ENCODE measurements at regions not wholly inside any gene's neighbourhood (a gene's known extent, or its start where the extent isn't known, plus 50 kb on each side); places are given as distances from the start of the nearest gene placed in this dataset.

- no peaks in the 10 kb centered on the region for H3K36me3 ChIP-seq (ENCODE audit: insufficient read depth, low read length)
- H3K9me3 ChIP-seq (ENCODE audit: low read length), result no peaks in the 10 kb centered on the region
- no peak overlapping the region for H3K27ac ChIP-seq (ENCODE audit: low read depth, low read length)
- H3K27me3 ChIP-seq (ENCODE audit: control insufficient read depth in 1 of 2, insufficient read depth in 2 of 2, low read length in 2 of 2), result no peaks in the 10 kb centered on the region
- H3K4me3 ChIP-seq (ENCODE audit: low read depth in 1 of 2, low read length in 2 of 2), result no peak overlapping the region
- no peak overlapping the region for H3K9ac ChIP-seq (ENCODE audit: low read length)
- H3K4me1 ChIP-seq (ENCODE audit: insufficient read depth, low read length), result no peaks in the 10 kb centered on the region
These were observed 213.0 kb downstream of the TFAP2A start for GRCh38 chr6:10201606-10202510.

- Histone ChIP-seq H3K9ac (ENCODE audit: low read length) (no peak overlapping the region), H3K27ac (ENCODE audit: low read depth, low read length) (no peak overlapping the region), H3K4me1 (ENCODE audit: insufficient read depth, low read length) (peaks cover 6% of the 10 kb centered on the region), H3K9me3 (ENCODE audit: low read length) (no peaks in the 10 kb centered on the region), H3K4me3 (ENCODE audit: low read depth in 1 of 2, low read length in 2 of 2) (no peak overlapping the region), H3K27me3 (ENCODE audit: control insufficient read depth in 1 of 2, insufficient read depth in 2 of 2, low read length in 2 of 2) (no peaks in the 10 kb centered on the region), H3K36me3 (ENCODE audit: insufficient read depth, low read length) (no peaks in the 10 kb centered on the region)
These were observed 218.8 kb downstream of the TFAP2A start for GRCh38 chr6:10196090-10196489.

GRCh38 chr6:10194816-10195672, 219.8 kb downstream of the TFAP2A start:
- H3K27me3 ChIP-seq (ENCODE audit: control insufficient read depth in 1 of 2, insufficient read depth in 2 of 2, low read length in 2 of 2), result no peaks in the 10 kb centered on the region
- no peaks in the 10 kb centered on the region for H3K9me3 ChIP-seq (ENCODE audit: low read length)
- H3K27ac ChIP-seq (ENCODE audit: low read depth, low read length), result no peak overlapping the region
- H3K9ac ChIP-seq (ENCODE audit: low read length), result no peak overlapping the region
- H3K4me1 ChIP-seq (ENCODE audit: insufficient read depth, low read length), result peaks cover 6% of the 10 kb centered on the region
- no peak overlapping the region for H3K4me3 ChIP-seq (ENCODE audit: low read depth in 1 of 2, low read length in 2 of 2)
- no peaks in the 10 kb centered on the region for H3K36me3 ChIP-seq (ENCODE audit: insufficient read depth, low read length)

- no peak overlapping the region for H3K27ac ChIP-seq (ENCODE audit: low read depth, low read length)
- no peaks in the 10 kb centered on the region for H3K36me3 ChIP-seq (ENCODE audit: insufficient read depth, low read length)
- H3K4me1 ChIP-seq (ENCODE audit: insufficient read depth, low read length), result peaks cover 6% of the 10 kb centered on the region
- no peak overlapping the region for H3K4me3 ChIP-seq (ENCODE audit: low read depth in 1 of 2, low read length in 2 of 2)
- no peaks in the 10 kb centered on the region for H3K9me3 ChIP-seq (ENCODE audit: low read length)
- H3K27me3 ChIP-seq (ENCODE audit: control insufficient read depth in 1 of 2, insufficient read depth in 2 of 2, low read length in 2 of 2), result no peaks in the 10 kb centered on the region
- no peak overlapping the region for H3K9ac ChIP-seq (ENCODE audit: low read length)
These were observed 221.6 kb downstream of the TFAP2A start for GRCh38 chr6:10193321-10193720.

- H3K36me3 ChIP-seq (ENCODE audit: insufficient read depth, low read length), result no peaks in the 10 kb centered on the region
These were observed 224.8 kb downstream of the TFAP2A start for GRCh38 chr6:10190042-10190441.

GRCh38 chr6:10184371-10185227, 230.3 kb downstream of the TFAP2A start:
- no peaks in the 10 kb centered on the region for H3K9me3 ChIP-seq (ENCODE audit: low read length)
- no peak overlapping the region for H3K4me3 ChIP-seq (ENCODE audit: low read depth in 1 of 2, low read length in 2 of 2)
- H3K36me3 ChIP-seq (ENCODE audit: insufficient read depth, low read length), result no peaks in the 10 kb centered on the region
- peaks cover 12% of the 10 kb centered on the region for H3K4me1 ChIP-seq (ENCODE audit: insufficient read depth, low read length)
- no peak overlapping the region for H3K9ac ChIP-seq (ENCODE audit: low read length)
- H3K27ac ChIP-seq (ENCODE audit: low read depth, low read length), result no peak overlapping the region
- H3K27me3 ChIP-seq (ENCODE audit: control insufficient read depth in 1 of 2, insufficient read depth in 2 of 2, low read length in 2 of 2), result no peaks in the 10 kb centered on the region

More at GRCh38 chr6:10190042-10190441, 224.8 kb downstream of the TFAP2A start:
- H3K4me1 ChIP-seq (ENCODE audit: insufficient read depth, low read length), result peaks cover 6% of the 10 kb centered on the region
- H3K4me3 ChIP-seq (ENCODE audit: low read depth in 1 of 2, low read length in 2 of 2), result no peak overlapping the region
- H3K9ac ChIP-seq (ENCODE audit: low read length), result no peak overlapping the region
- no peaks in the 10 kb centered on the region for H3K9me3 ChIP-seq (ENCODE audit: low read length)
- H3K27ac ChIP-seq (ENCODE audit: low read depth, low read length), result no peak overlapping the region
- H3K27me3 ChIP-seq (ENCODE audit: control insufficient read depth in 1 of 2, insufficient read depth in 2 of 2, low read length in 2 of 2), result no peaks in the 10 kb centered on the region

DNA sequence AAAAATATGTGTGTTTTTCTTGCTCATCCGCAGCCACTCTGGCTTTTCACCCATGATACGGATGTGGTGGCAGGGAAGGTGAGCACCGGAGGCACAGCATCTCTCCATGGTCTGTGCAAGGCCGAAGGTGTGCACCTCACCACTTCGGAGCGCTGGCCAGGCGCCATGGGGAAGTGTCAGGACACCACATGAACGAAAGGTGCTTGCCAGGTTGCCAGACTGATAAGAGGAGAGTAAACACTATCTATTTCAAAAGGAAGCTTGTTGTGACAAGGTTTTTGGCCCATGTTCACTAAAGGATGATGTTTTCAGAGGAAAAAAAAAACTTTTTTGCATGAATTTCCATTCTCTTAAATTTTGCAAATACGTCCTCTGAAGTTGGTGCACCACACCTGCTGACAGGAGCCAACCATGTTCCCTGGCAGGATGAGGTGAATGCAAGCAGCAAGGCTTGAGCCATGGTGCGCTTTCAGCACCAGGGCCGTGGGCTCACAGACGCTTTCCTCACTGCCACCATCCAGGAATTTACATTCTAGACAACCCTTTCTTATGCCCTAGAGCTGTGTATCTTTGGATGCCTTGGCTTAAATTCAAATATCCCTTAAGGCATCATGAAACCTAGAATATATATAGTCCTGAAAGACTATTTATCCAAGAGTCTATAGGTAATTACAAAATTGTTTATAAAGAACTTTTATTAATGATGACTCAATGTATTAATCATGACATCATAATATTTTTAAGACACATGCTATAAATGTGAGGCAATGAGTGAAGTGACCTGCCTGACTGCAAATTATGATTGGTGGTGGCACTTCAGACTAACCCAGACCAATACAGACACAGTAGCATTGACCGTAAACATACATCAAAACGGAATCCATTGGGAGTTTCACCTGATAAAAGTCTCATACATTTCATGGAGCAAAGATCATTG, 234.5 kb downstream of the TFAP2A start:
- no peaks in the 10 kb centered on the region for H3K27me3 ChIP-seq (ENCODE audit: control insufficient read depth in 1 of 2, insufficient read depth in 2 of 2, low read length in 2 of 2)
- no peak overlapping the region for H3K9ac ChIP-seq (ENCODE audit: low read length)
- H3K4me3 ChIP-seq (ENCODE audit: low read depth in 1 of 2, low read length in 2 of 2), result no peak overlapping the region
- peaks cover 12% of the 10 kb centered on the region for H3K4me1 ChIP-seq (ENCODE audit: insufficient read depth, low read length)
- H3K9me3 ChIP-seq (ENCODE audit: low read length), result no peaks in the 10 kb centered on the region
- no peaks in the 10 kb centered on the region for H3K36me3 ChIP-seq (ENCODE audit: insufficient read depth, low read length)
- H3K27ac ChIP-seq (ENCODE audit: low read depth, low read length), result no peak overlapping the region

DNA sequence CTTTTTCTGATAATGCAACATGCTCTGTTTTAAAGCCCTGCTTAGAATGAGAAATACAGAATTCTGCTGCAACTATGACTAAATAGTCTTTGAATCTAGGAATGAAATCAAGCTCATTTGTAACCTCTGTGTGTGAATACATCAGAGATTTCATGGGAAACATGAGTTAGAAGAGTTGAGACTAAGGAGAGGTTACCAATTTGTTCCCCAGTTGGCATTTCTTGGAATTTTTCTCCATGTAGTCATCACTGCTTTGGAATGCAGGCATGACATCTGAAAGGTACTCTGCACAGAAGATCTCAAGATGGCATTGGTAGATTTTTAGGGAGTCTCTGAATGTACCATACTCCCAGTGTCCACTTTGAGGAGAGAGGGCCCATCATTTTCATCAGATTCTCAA, 237.2 kb downstream of the TFAP2A start:
- Histone ChIP-seq H3K4me3 (ENCODE audit: low read depth in 1 of 2, low read length in 2 of 2) (no peak overlapping the region), H3K4me1 (ENCODE audit: insufficient read depth, low read length) (no peaks in the 10 kb centered on the region), H3K27me3 (ENCODE audit: control insufficient read depth in 1 of 2, insufficient read depth in 2 of 2, low read length in 2 of 2) (no peaks in the 10 kb centered on the region), H3K9ac (ENCODE audit: low read length) (no peak overlapping the region), H3K9me3 (ENCODE audit: low read length) (no peaks in the 10 kb centered on the region), H3K36me3 (ENCODE audit: insufficient read depth, low read length) (no peaks in the 10 kb centered on the region), H3K27ac (ENCODE audit: low read depth, low read length) (no peak overlapping the region)

GRCh38 chr6:10175362-10175761, 239.5 kb downstream of the TFAP2A start:
- Histone ChIP-seq H3K9me3 (ENCODE audit: low read length) (no peaks in the 10 kb centered on the region), H3K4me1 (ENCODE audit: insufficient read depth, low read length) (no peaks in the 10 kb centered on the region), H3K4me3 (ENCODE audit: low read depth in 1 of 2, low read length in 2 of 2) (no peak overlapping the region), H3K27ac (ENCODE audit: low read depth, low read length) (no peak overlapping the region), H3K9ac (ENCODE audit: low read length) (no peak overlapping the region), H3K27me3 (ENCODE audit: control insufficient read depth in 1 of 2, insufficient read depth in 2 of 2, low read length in 2 of 2) (no peaks in the 10 kb centered on the region), H3K36me3 (ENCODE audit: insufficient read depth, low read length) (no peaks in the 10 kb centered on the region)

DNA sequence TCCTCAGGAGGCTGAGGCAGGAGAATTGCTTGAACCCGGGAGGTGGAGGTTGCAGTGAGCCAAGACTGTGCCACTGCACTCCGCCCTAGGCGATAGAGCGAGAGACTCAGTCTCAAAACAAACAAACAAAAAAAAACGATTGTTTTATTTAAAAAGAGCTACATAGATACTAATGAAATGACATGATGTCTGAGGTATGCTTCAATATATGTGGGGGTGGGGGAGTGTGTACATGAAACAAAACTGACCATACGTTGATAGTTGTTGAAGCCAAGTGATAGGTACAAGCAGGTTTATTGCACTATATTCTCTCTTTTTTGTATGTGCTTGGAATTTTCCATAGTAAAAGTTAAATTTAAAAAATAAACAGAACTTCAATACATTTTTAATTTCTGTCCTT, 240.1 kb downstream of the TFAP2A start:
- no peak overlapping the region for H3K27ac ChIP-seq (ENCODE audit: low read depth, low read length)
- H3K4me1 ChIP-seq (ENCODE audit: insufficient read depth, low read length), result no peaks in the 10 kb centered on the region
- H3K4me3 ChIP-seq (ENCODE audit: low read depth in 1 of 2, low read length in 2 of 2), result no peak overlapping the region

More for the DNA sequence above, 240.1 kb downstream of the TFAP2A start:
- no peaks in the 10 kb centered on the region for H3K27me3 ChIP-seq (ENCODE audit: control insufficient read depth in 1 of 2, insufficient read depth in 2 of 2, low read length in 2 of 2)
- no peaks in the 10 kb centered on the region for H3K36me3 ChIP-seq (ENCODE audit: insufficient read depth, low read length)
- no peaks in the 10 kb centered on the region for H3K9me3 ChIP-seq (ENCODE audit: low read length)
- H3K9ac ChIP-seq (ENCODE audit: low read length), result no peak overlapping the region
